IMR-90 (cell line): ENCODE measurements at regions not wholly inside any gene's neighbourhood (a gene's known extent, or its start where the extent isn't known, plus 50 kb on each side); places are given as distances from the start of the nearest gene placed in this dataset.

Source experiments
- ATAC-seq: fragments of 200-7000 bp; cut with Tn5 transposase; 2 replicates; pipeline ENCODE4 v1.9.1; 2020; ENCODE audit warnings: low read depth, mild to moderate bottlenecking, moderate library complexity
- BruUV-seq: library from RNA; stranded (reverse); fragments of 400-500 nt; replicated peaks from 2 replicates; lab custom pipeline; 2021; lab: Mats Ljungman, UMichigan
- CTCF ChIA-PET: fragments of 300-600 bp; formaldehyde crosslinking; extraction: SDS; loops from one replicate; lab custom pipeline; 2021; ENCODE audit warnings: antibody characterized with exemption; lab: Yijun Ruan, JAX
- POLR2A ChIA-PET: fragments of 300-600 bp; sonication (Branson Sonifier 250); formaldehyde crosslinking; loops from one replicate; lab custom pipeline; 2022; ENCODE audit warnings: antibody characterized with exemption; ENCODE audit not compliant: unreplicated experiment; lab: Charles Lee
- DNase-seq: peaks from one replicate; pipeline ENCODE4 v3.0.0; 2013
- H2AFZ ChIP-seq: replicated peaks from 2 replicates; pipeline ENCODE3; 2013; ENCODE audit warnings: low read length, mild to moderate bottlenecking; ENCODE audit not compliant: poor library complexity
- H2AK5ac ChIP-seq: 2 replicates; pipeline ENCODE4 v1.6.1; 2013; ENCODE audit warnings: low read depth, low read length, inconsistent platforms
- H2AK9ac ChIP-seq: replicated peaks from 2 replicates; pipeline ENCODE3; 2013; ENCODE audit warnings: mild to moderate bottlenecking, low read depth, low read length, moderate library complexity; ENCODE audit not compliant: poor library complexity
- H2BK120ac ChIP-seq: 2 replicates; pipeline ENCODE4 v1.6.1; 2013; ENCODE audit warnings: low read depth, low read length, inconsistent platforms
- H2BK15ac ChIP-seq: 3 replicates; pipeline ENCODE4 v1.6.1; 2013; ENCODE audit warnings: low read depth, low read length, inconsistent platforms
- H2BK20ac ChIP-seq: 2 replicates; pipeline ENCODE4 v1.6.1; 2013; ENCODE audit warnings: low read depth, mild to moderate bottlenecking, inconsistent platforms, low read length, moderate library complexity
- H2BK5ac ChIP-seq: 2 replicates; pipeline ENCODE4 v1.6.1; 2013; ENCODE audit warnings: mild to moderate bottlenecking, low read depth, low read length, inconsistent platforms; ENCODE audit not compliant: poor library complexity, severe bottlenecking
- H3K14ac ChIP-seq: replicated peaks from 2 replicates; pipeline ENCODE4 v1.6.1; 2013; ENCODE audit warnings: low read depth, low read length, inconsistent platforms
- H3K18ac ChIP-seq: 2 replicates; pipeline ENCODE4 v1.6.1; 2013; ENCODE audit warnings: low read depth, low read length, control low read depth
- H3K23ac ChIP-seq: 2 replicates; pipeline ENCODE4 v1.6.1; 2013; ENCODE audit warnings: low read depth, low read length, inconsistent platforms
- H3K27ac ChIP-seq: 2 replicates; pipeline ENCODE4 v1.5.1; 2013; ENCODE audit warnings: mild to moderate bottlenecking, control low read depth, low read length; ENCODE audit not compliant: insufficient read depth
- H3K27me3 ChIP-seq: 2 replicates; pipeline ENCODE4 v1.6.1; 2013; ENCODE audit warnings: low read length; ENCODE audit not compliant: control insufficient read depth, insufficient read depth
- H3K36me3 ChIP-seq: 2 replicates; pipeline ENCODE4 v1.6.1; 2013; ENCODE audit warnings: low read length, mixed read lengths; ENCODE audit not compliant: control insufficient read depth, insufficient read depth
- H3K4ac ChIP-seq: 2 replicates; pipeline ENCODE4 v1.6.1; 2013; ENCODE audit warnings: low read depth, low read length, inconsistent platforms
- H3K4me1 ChIP-seq: 2 replicates; pipeline ENCODE4 v1.6.1; 2013; ENCODE audit warnings: low read length, mixed read lengths; ENCODE audit not compliant: control insufficient read depth, insufficient read depth
- H3K4me2 ChIP-seq: 2 replicates; pipeline ENCODE4 v1.6.1; 2013; ENCODE audit warnings: low read depth, mild to moderate bottlenecking, control low read depth, low read length, moderate library complexity
- H3K4me3 ChIP-seq: 2 replicates; pipeline ENCODE4 v1.5.1; 2013; ENCODE audit warnings: low read depth, mild to moderate bottlenecking, control low read depth, low read length, moderate library complexity; ENCODE audit not compliant: insufficient read depth
- H3K56ac ChIP-seq: 2 replicates; pipeline ENCODE4 v1.6.1; 2013; ENCODE audit warnings: low read length, inconsistent platforms; ENCODE audit not compliant: insufficient read depth; ENCODE audit errors: extremely low read depth
- H3K79me1 ChIP-seq, 2 experiments: 2 replicates each; pipeline ENCODE4 v1.6.1; 2013; ENCODE audit warnings: low read length in 2 of 2, inconsistent platforms in 1 of 2, low read depth in 1 of 2
- H3K9ac ChIP-seq: 2 replicates; pipeline ENCODE4 v1.6.1; 2013; ENCODE audit warnings: low read depth, low read length, control low read depth
- H3K9me1 ChIP-seq: 2 replicates; pipeline ENCODE4 v1.6.1; 2013; ENCODE audit warnings: low read length, inconsistent platforms; ENCODE audit not compliant: insufficient read depth
- H3K9me3 ChIP-seq: 2 replicates; pipeline ENCODE4 v1.6.1; 2013; ENCODE audit warnings: low read length; ENCODE audit not compliant: control insufficient read depth, insufficient read depth
- H4K20me1 ChIP-seq: 2 replicates; pipeline ENCODE4 v1.6.1; 2013; ENCODE audit warnings: low read length, inconsistent platforms; ENCODE audit not compliant: insufficient read depth
- H4K5ac ChIP-seq: 2 replicates; pipeline ENCODE4 v1.6.1; 2013; ENCODE audit warnings: mild to moderate bottlenecking, low read depth, low read length, control low read depth
- H4K8ac ChIP-seq, 2 experiments: 2 replicates each; pipeline ENCODE4 v1.6.1; 2013; ENCODE audit warnings: low read depth in 2 of 2, low read length in 2 of 2, control low read depth in 1 of 2, inconsistent platforms in 1 of 2
- H4K91ac ChIP-seq: 2 replicates; pipeline ENCODE4 v1.6.1; 2013; ENCODE audit warnings: low read depth, low read length, inconsistent platforms; ENCODE audit not compliant: insufficient read depth
- POLR2A ChIP-seq: IDR thresholded peaks from 2 replicates; pipeline ENCODE4 v1.6.1; 2012; ENCODE audit warnings: mild to moderate bottlenecking, low read depth, low read length
- dilution Hi-C: fragments of 300-500 bp; cut with HindIII; formaldehyde crosslinking; loops from one replicate; pipeline ENCODE4 v1.14.3; 2018; ENCODE audit warnings: low sequenced_read_pairs; ENCODE audit not compliant: unreplicated experiment
- in situ Hi-C: fragments of 300-500 bp; cut with MboI; formaldehyde crosslinking; loops from 3 replicates; pipeline ENCODE4 v1.14.3; 2019; ENCODE audit warnings: low sequenced_read_pairs, inconsistent platforms, mixed read lengths
- intact Hi-C: fragments of 100-400 bp; cut with micrococcal nuclease; formaldehyde crosslinking; loops from 2 replicates; pipeline ENCODE4 v1.10.0; 2022

GRCh38 chr4:159983082-159983481 is 880.2 kb downstream of the RAPGEF2 start:
- DNase-seq = no peak
- CTCF ChIA-PET = no interaction called here
- H3K14ac ChIP-seq = no peak overlapping the region
- no peak overlapping the region for H2AK9ac ChIP-seq
- in situ Hi-C loops (no loop called here), intact Hi-C loops (no loop called here), dilution Hi-C loops (no loop called here)
- no peak overlapping the region for H4K91ac ChIP-seq
- POLR2A ChIA-PET = no interaction called here
- no peak overlapping the region for H2BK20ac ChIP-seq
- H3K36me3 ChIP-seq = no peaks in the 10 kb centered on the region
- no peaks in the 10 kb centered on the region for H4K20me1 ChIP-seq
- no peak overlapping the region for H2BK15ac ChIP-seq
- H3K9ac ChIP-seq = no peak overlapping the region
- no peak for ATAC-seq
- H3K18ac ChIP-seq = no peak overlapping the region
- no peak overlapping the region for H3K4me2 ChIP-seq
- no peak overlapping the region for H2AK5ac ChIP-seq
- no peak overlapping the region for H3K23ac ChIP-seq
- no peak overlapping the region for H3K56ac ChIP-seq
- H2AFZ ChIP-seq = no peak overlapping the region
- no peaks in the 10 kb centered on the region for H3K9me1 ChIP-seq
- no peak overlapping the region for H4K8ac ChIP-seq
- no TSS peak for BruUV-seq
- TF ChIP-seq POLR2A = no peak
- H2BK120ac ChIP-seq = no peak overlapping the region
- H3K27me3 ChIP-seq = no peaks in the 10 kb centered on the region
- no peak overlapping the region for H4K5ac ChIP-seq
- no peak overlapping the region for H3K4me3 ChIP-seq
- no peak overlapping the region for H2BK5ac ChIP-seq
- no peaks in the 10 kb centered on the region for H3K79me1 ChIP-seq
- H3K9me3 ChIP-seq = 0 out of 2 replicates have a peak, but pooled peaks cover 4% of the 10 kb centered on the region
- H3K27ac ChIP-seq = no peak overlapping the region
- no peak overlapping the region for H3K4ac ChIP-seq
- no peaks in the 10 kb centered on the region for H3K4me1 ChIP-seq
